Suprapubic skin (tissue), 4 donors: ENCODE measurements at regions not wholly inside any gene's neighbourhood (a gene's known extent, or its start where the extent isn't known, plus 50 kb on each side); places are given as distances from the start of the nearest gene placed in this dataset.

Source experiments
- DNase-seq, 2 donors: peaks; one replicate each; pipeline ENCODE4 v3.0.0-alpha.2; 2019; ENCODE audit warnings: low spot score in 2 of 2
- H3K27ac ChIP-seq: fragments of 200-600 bp; sonication (generic); one replicate; pipeline ENCODE4 v1.5.1; 2019
- H3K27me3 ChIP-seq: fragments of 200-600 bp; sonication (generic); one replicate; pipeline ENCODE4 v1.5.1; 2019
- H3K36me3 ChIP-seq: fragments of 200-600 bp; sonication (generic); one replicate; pipeline ENCODE4 v1.5.1; 2019
- H3K4me1 ChIP-seq: fragments of 200-600 bp; sonication (generic); one replicate; pipeline ENCODE4 v1.5.1; 2019
- H3K4me3 ChIP-seq: fragments of 200-600 bp; sonication (generic); one replicate; pipeline ENCODE4 v1.5.1; 2019; ENCODE audit warnings: mild to moderate bottlenecking
- H3K9me3 ChIP-seq: fragments of 200-600 bp; sonication (generic); one replicate; pipeline ENCODE4 v1.5.1; 2019
- CTCF ChIP-seq, 2 donors: fragments of 200-600 bp in 1 of 2; fragments of 450-650 bp in 1 of 2; sonication (generic) in 1 of 2; IDR thresholded peaks; one replicate each; pipeline ENCODE4 v1.5.1; 2016 to 2019; ENCODE audit warnings: antibody characterized with exemption in 2 of 2, mild to moderate bottlenecking in 1 of 2, moderate library complexity in 1 of 2
- EP300 ChIP-seq: sonication (generic); formaldehyde crosslinking; IDR thresholded peaks from one replicate; pipeline ENCODE4 v1.6.1; 2017; ENCODE audit warnings: antibody characterized with exemption
- POLR2A ChIP-seq, 2 donors: fragments of 450-650 bp; IDR thresholded peaks; one replicate each; pipeline ENCODE4 v1.6.1; 2017; ENCODE audit warnings: antibody characterized with exemption in 2 of 2, mild to moderate bottlenecking in 2 of 2, moderate library complexity in 2 of 2
- POLR2AphosphoS5 ChIP-seq, 3 donors: sonication (generic); formaldehyde crosslinking; IDR thresholded peaks; one replicate each; pipeline ENCODE4 v1.6.1; 2017; ENCODE audit warnings: antibody characterized with exemption in 3 of 3
- WGBS: methylation state at CpG from one replicate; pipeline ENCODE4 v1.1.5; 2018; 5-methylcytosine and 5-hydroxymethylcytosine counted together

- Histone ChIP-seq H3K36me3 (no peaks in the 10 kb centered on the region), H3K27ac (no peak overlapping the region), H3K27me3 (no peaks in the 10 kb centered on the region), H3K4me1 (peaks cover 6% of the 10 kb centered on the region), H3K4me3 (no peak overlapping the region), H3K9me3 (no peaks in the 10 kb centered on the region)
- WGBS: 95% methylated on average over 10 of the region's 10 CpGs
- TF ChIP-seq POLR2A (IDR thresholded peaks at IDR 0.05): no peak
- no peak for TF ChIP-seq EP300
- TF ChIP-seq POLR2AphosphoS5 (IDR thresholded peaks at IDR 0.05): no peak
- TF ChIP-seq CTCF (IDR thresholded peaks at IDR 0.05): no peak
- DNase-seq: no peak
Observed at GRCh38 chr4:4663028-4663427, 121.2 kb upstream of the STX18 start.

GRCh38 chr4:4662230-4662629 lies 120.4 kb upstream of the STX18 start:
- Histone ChIP-seq H3K4me1 (no peaks in the 10 kb centered on the region), H3K36me3 (no peaks in the 10 kb centered on the region), H3K4me3 (no peak overlapping the region), H3K27ac (no peak overlapping the region), H3K27me3 (no peaks in the 10 kb centered on the region), H3K9me3 (no peaks in the 10 kb centered on the region)
- DNase-seq: no peak
- no peak for TF ChIP-seq CTCF (IDR thresholded peaks at IDR 0.05)
- TF ChIP-seq EP300: no peak
- no peak for TF ChIP-seq POLR2AphosphoS5 (IDR thresholded peaks at IDR 0.05)
- TF ChIP-seq POLR2A (IDR thresholded peaks at IDR 0.05): no peak
- 83% methylated on average over 2 of the region's 2 CpGs for WGBS

GRCh38 chr4:4659871-4660651 lies 118.2 kb upstream of the STX18 start:
- Histone ChIP-seq H3K27ac (no peak overlapping the region), H3K27me3 (no peaks in the 10 kb centered on the region), H3K9me3 (no peaks in the 10 kb centered on the region), H3K36me3 (no peaks in the 10 kb centered on the region), H3K4me3 (no peak overlapping the region), H3K4me1 (no peaks in the 10 kb centered on the region)
- DNase-seq: no peak
- 84% methylated on average over 11 of the region's 11 CpGs for WGBS
- TF ChIP-seq CTCF (IDR thresholded peaks at IDR 0.05) (no peak), EP300 (no peak), POLR2A (IDR thresholded peaks at IDR 0.05) (no peak), POLR2AphosphoS5 (IDR thresholded peaks at IDR 0.05) (no peak)

GRCh38 chr4:4658052-4658451 lies 116.2 kb upstream of the STX18 start:
- TF ChIP-seq POLR2A (IDR thresholded peaks at IDR 0.05) (no peak), EP300 (no peak)
- H3K36me3 ChIP-seq: no peaks in the 10 kb centered on the region
- no peaks in the 10 kb centered on the region for H3K9me3 ChIP-seq
- H3K27ac ChIP-seq: no peak overlapping the region
- H3K27me3 ChIP-seq: no peaks in the 10 kb centered on the region
- H3K4me3 ChIP-seq: no peak overlapping the region
- WGBS: 100% methylated on average over 2 of the region's 2 CpGs
- H3K4me1 ChIP-seq: no peaks in the 10 kb centered on the region
- no peak for DNase-seq

- Histone ChIP-seq H3K36me3 (no peaks in the 10 kb centered on the region), H3K4me3 (no peak overlapping the region), H3K4me1 (no peaks in the 10 kb centered on the region), H3K9me3 (no peaks in the 10 kb centered on the region), H3K27ac (no peak overlapping the region), H3K27me3 (no peaks in the 10 kb centered on the region)
- TF ChIP-seq EP300 (no peak), POLR2AphosphoS5 (IDR thresholded peaks at IDR 0.05) (no peak), POLR2A (IDR thresholded peaks at IDR 0.05) (no peak), CTCF (IDR thresholded peaks at IDR 0.05) (no peak)
- WGBS: 96% methylated on average over 4 of the region's 4 CpGs
- DNase-seq: no peak
Observed at GRCh38 chr4:4656977-4657376, 115.1 kb upstream of the STX18 start.
